ENCODE measurements at regions not wholly inside any gene's neighbourhood (a gene's known extent, or its start where the extent isn't known, plus 50 kb on each side); places are given as distances from the start of the nearest gene placed in this dataset.
"Not testable (repeated sequence)": the region's sequence is repeated elsewhere in the genome, so short reads cannot be mapped to it uniquely, and the experiment has no call there.

- not testable (repeated sequence) for TF ChIP-seq CTCF (IDR thresholded peaks at IDR 0.05; ENCODE audit: low read depth, low read length, poor library complexity, severe bottlenecking); EZH2phosphoT487 (IDR thresholded peaks at IDR 0.05; ENCODE audit: borderline replicate concordance, low read length)
Measured at GRCh38 chr6:170001782-170002181, 250.4 kb downstream of the ERMARD start.
